Progenitor cell of endocrine pancreas (in vitro differentiated cells): ENCODE measurements at regions not wholly inside any gene's neighbourhood (a gene's known extent, or its start where the extent isn't known, plus 50 kb on each side); places are given as distances from the start of the nearest gene placed in this dataset.

ENCODE experiments used
- DNase-seq: peaks from one replicate; pipeline ENCODE4 v3.0.0; 2021; ENCODE audit warnings: low spot score; ENCODE audit not compliant: unreplicated experiment
- H3K27ac Mint-ChIP-seq: 2 replicates; pipeline ENCODE4 v1.8.0; 2021; ENCODE audit warnings: mild to moderate bottlenecking, moderate library complexity, mixed read lengths
- H3K27me3 Mint-ChIP-seq: 2 replicates; pipeline ENCODE4 v1.8.0; 2021; ENCODE audit warnings: mixed read lengths
- H3K36me3 Mint-ChIP-seq: 2 replicates; pipeline ENCODE4 v1.8.0; 2022; ENCODE audit warnings: mixed read lengths; ENCODE audit not compliant: insufficient read depth
- H3K4me1 Mint-ChIP-seq: 2 replicates; pipeline ENCODE4 v1.8.0; 2021; ENCODE audit warnings: low read depth, mixed read lengths
- H3K4me3 Mint-ChIP-seq: 2 replicates; pipeline ENCODE4 v1.8.0; 2021; ENCODE audit warnings: low read depth, mild to moderate bottlenecking, moderate library complexity, mixed read lengths
- H3K9me3 Mint-ChIP-seq: 2 replicates; pipeline ENCODE4 v1.8.0; 2021; ENCODE audit warnings: low read depth, mixed read lengths
- CTCF ChIP-seq: fragments of 200-600 bp; sonication (generic); IDR thresholded peaks from one replicate; pipeline ENCODE4 v1.5.0; 2021; ENCODE audit warnings: antibody characterized with exemption, mild to moderate bottlenecking; ENCODE audit not compliant: unreplicated experiment

DNA sequence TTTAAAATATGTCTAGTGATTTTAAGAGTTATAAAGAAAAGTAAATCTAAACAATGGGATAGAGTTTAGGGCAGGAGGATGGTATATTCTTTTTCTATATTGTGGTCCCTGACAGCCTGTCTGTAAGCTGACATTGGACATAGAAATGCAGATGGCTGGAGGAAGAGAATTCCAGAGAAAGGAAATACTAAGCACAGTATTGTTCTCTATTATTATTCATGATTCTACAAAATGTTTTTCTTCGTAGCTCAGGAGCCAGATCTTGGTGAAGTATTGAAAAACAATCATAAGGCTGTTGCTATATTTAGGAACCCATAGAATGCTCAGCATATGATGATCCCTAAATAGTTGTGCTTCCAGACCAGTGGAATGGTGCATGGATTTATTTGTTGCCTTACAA lies 117.0 kb upstream of the FAM3C start:
- TF ChIP-seq CTCF, result no peak
- Mint-ChIP-seq H3K27ac (no peak overlapping the region), H3K4me1 (no peaks in the 10 kb centered on the region)

DNA sequence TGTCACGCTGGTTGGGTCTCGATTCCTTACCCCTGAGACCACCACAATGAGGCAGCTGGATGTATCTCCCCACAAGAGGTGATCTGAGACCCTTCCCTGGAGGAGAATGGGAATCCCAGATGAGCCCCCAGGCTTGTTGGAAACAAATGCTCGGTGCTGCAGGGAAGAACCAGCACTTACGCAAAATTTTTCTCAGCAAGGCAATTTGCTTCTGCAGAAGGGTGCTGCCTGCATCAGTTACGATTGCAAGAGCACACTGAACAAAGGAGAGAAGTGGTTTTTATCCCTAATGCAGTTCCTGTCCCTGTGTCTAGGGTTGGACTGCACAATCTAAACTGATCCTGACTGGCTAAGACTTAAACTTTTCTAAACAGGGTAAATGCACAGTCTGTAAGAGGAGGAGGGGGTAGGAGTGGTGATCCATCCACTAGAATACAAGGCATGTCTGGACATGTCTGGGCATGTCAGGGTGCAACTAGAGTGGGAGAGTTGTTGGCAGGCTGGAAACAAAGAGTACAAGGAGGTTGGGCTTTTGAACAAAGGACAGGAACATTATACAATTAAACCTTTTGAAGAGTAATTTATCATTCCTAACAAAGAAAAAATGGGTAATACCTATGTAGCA lies 114.9 kb upstream of the FAM3C start:
- H3K27me3 Mint-ChIP-seq, result no peaks in the 10 kb centered on the region
- peaks cover 29% of the 10 kb centered on the region for H3K9me3 Mint-ChIP-seq
- peaks cover 2% of the 10 kb centered on the region for H3K36me3 Mint-ChIP-seq
- TF ChIP-seq CTCF, result no peak
- no peak overlapping the region for H3K4me3 Mint-ChIP-seq
- DNase-seq, result no peak
- H3K4me1 Mint-ChIP-seq, result no peaks in the 10 kb centered on the region
- no peak overlapping the region for H3K27ac Mint-ChIP-seq

More for the DNA sequence above, 117.0 kb upstream of the FAM3C start:
- no peak for DNase-seq
- Mint-ChIP-seq H3K4me3 (no peak overlapping the region), H3K9me3 (peaks cover 16% of the 10 kb centered on the region), H3K27me3 (no peaks in the 10 kb centered on the region), H3K36me3 (peaks cover 2% of the 10 kb centered on the region)

DNA sequence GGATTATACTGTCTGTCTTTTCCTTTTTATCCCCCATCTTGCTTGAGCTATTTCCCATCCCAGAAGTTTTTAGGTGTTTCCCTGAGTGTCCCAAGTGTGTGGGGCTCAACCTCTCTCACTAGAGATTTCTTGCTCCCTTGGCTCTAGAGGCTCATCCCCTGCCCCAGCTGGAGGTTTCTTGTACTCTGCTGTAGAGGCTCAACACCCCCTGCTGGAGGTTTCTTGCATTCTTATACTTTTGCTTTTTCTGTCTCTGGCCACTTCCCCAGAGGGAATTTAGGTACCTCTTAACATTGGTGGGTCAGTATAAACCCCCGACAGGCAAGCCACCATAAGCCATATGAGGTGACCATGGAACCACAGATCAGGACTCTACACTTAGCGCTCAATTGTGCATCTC lies 114.2 kb upstream of the FAM3C start:
- no peak for DNase-seq
- peaks cover 36% of the 10 kb centered on the region for H3K9me3 Mint-ChIP-seq
- peaks cover 2% of the 10 kb centered on the region for H3K36me3 Mint-ChIP-seq
- no peaks in the 10 kb centered on the region for H3K27me3 Mint-ChIP-seq
- H3K4me3 Mint-ChIP-seq, result no peak overlapping the region
- TF ChIP-seq CTCF, result no peak
- H3K27ac Mint-ChIP-seq, result no peak overlapping the region
- no peaks in the 10 kb centered on the region for H3K4me1 Mint-ChIP-seq

GRCh38 chr7:121505540-121506182 lies 109.6 kb upstream of the FAM3C start:
- H3K27ac Mint-ChIP-seq, result no peak overlapping the region
- H3K9me3 Mint-ChIP-seq, result peaks cover 29% of the 10 kb centered on the region
- H3K27me3 Mint-ChIP-seq, result no peaks in the 10 kb centered on the region
- no peaks in the 10 kb centered on the region for H3K36me3 Mint-ChIP-seq
- H3K4me1 Mint-ChIP-seq, result no peaks in the 10 kb centered on the region
- H3K4me3 Mint-ChIP-seq, result no peak overlapping the region
- DNase-seq, result no peak
- no peak for TF ChIP-seq CTCF

DNA sequence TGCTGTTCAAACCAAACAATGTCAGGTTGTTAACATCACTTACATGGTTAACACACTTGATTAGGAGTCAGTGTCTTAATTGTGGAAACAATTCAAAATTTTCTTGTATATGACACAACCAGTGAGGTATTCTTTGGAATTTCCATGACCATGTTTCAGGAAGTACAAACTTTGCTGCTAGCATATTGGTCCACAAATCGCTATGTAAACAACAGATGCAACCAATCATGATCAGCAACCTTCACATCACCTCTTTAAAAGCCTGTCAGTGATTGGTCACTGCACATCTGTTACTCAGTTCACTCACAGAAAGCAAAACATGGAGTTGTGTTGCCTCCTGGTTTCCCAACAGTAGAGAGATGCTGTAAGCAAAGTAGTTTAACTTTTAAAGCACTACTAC lies 108.9 kb upstream of the FAM3C start:
- no peak for TF ChIP-seq CTCF
- no peaks in the 10 kb centered on the region for H3K27me3 Mint-ChIP-seq
- peak overlapping the region; percentile 63 for H3K27ac Mint-ChIP-seq
- H3K4me1 Mint-ChIP-seq, result no peaks in the 10 kb centered on the region
- no peak overlapping the region for H3K4me3 Mint-ChIP-seq
- no peak for DNase-seq
- H3K9me3 Mint-ChIP-seq, result peaks cover 25% of the 10 kb centered on the region
- no peaks in the 10 kb centered on the region for H3K36me3 Mint-ChIP-seq
